H1 (cell line): ENCODE measurements at regions not wholly inside any gene's neighbourhood (a gene's known extent, or its start where the extent isn't known, plus 50 kb on each side); places are given as distances from the start of the nearest gene placed in this dataset.

Experiments
- BCL11A ChIP-seq, 2 experiments: IDR thresholded peaks; one replicate each; pipeline ENCODE4 v1.6.1; 2011; ENCODE audit warnings: low read depth in 2 of 2, low read length in 2 of 2, mild to moderate bottlenecking in 2 of 2
- EP300 ChIP-seq, 2 experiments: IDR thresholded peaks; 1 replicate in 1 of 2; 2 replicates in 1 of 2; pipeline ENCODE4 v1.6.1; 2011 to 2012; ENCODE audit warnings: low read depth in 2 of 2, low read length in 2 of 2, mild to moderate bottlenecking in 2 of 2, borderline replicate concordance in 1 of 2, inconsistent platforms in 1 of 2, moderate library complexity in 1 of 2
- KDM5A ChIP-seq: fragments of 200-600 bp; IDR thresholded peaks from 2 replicates; pipeline ENCODE4 v1.7.1; 2012; ENCODE audit warnings: mild to moderate bottlenecking, low read length, inconsistent platforms, mixed read lengths
- POLR2A ChIP-seq, 2 experiments: IDR thresholded peaks; 1 replicate in 1 of 2; 2 replicates in 1 of 2; pipeline ENCODE4 v1.6.1; 2011; ENCODE audit warnings: low read depth in 2 of 2, low read length in 2 of 2, mild to moderate bottlenecking in 2 of 2; ENCODE audit errors: control extremely low read depth in 1 of 2
- POLR2AphosphoS5 ChIP-seq: IDR thresholded peaks from 2 replicates; pipeline ENCODE4 v1.6.1; 2011; ENCODE audit warnings: low read depth, low read length
- RFX5 ChIP-seq: IDR thresholded peaks from 2 replicates; pipeline ENCODE4 v1.6.1; 2011; ENCODE audit warnings: low read depth, low read length, improper control_type of control experiment, borderline replicate concordance
- SAP30 ChIP-seq: fragments of 300-600 bp; sonication (generic); IDR thresholded peaks from 2 replicates; pipeline ENCODE4 v1.7.1; 2012; ENCODE audit warnings: low read length, moderate library complexity, mild to moderate bottlenecking, inconsistent platforms; ENCODE audit not compliant: insufficient read depth, insufficient replicate concordance
- SIN3A ChIP-seq, 2 experiments: IDR thresholded peaks in 1 of 2; conservative IDR thresholded peaks in 1 of 2; 2 replicates each; pipeline ENCODE4 v1.6.1; 2011 to 2012; ENCODE audit warnings: low read length in 2 of 2, improper control_type of control experiment in 1 of 2, low read depth in 1 of 2, mild to moderate bottlenecking in 1 of 2
- SP2 ChIP-seq: IDR thresholded peaks from 2 replicates; pipeline ENCODE4 v1.6.1; 2012; ENCODE audit warnings: mild to moderate bottlenecking, low read length, inconsistent platforms
- TF ChIP-seq, protein P1 (sequence below), 3 experiments: IDR thresholded peaks; 1 replicate in 2 of 3; 2 replicates in 1 of 3; pipeline versions ENCODE4 v1.5.1 to v1.6.1; 2011; ENCODE audit warnings: low read length in 3 of 3, mild to moderate bottlenecking in 3 of 3, inconsistent platforms in 2 of 3, low read depth in 1 of 3, moderate library complexity in 1 of 3; ENCODE audit not compliant: insufficient read depth in 1 of 3; ENCODE audit errors: control extremely low read depth in 1 of 3

DNA sequence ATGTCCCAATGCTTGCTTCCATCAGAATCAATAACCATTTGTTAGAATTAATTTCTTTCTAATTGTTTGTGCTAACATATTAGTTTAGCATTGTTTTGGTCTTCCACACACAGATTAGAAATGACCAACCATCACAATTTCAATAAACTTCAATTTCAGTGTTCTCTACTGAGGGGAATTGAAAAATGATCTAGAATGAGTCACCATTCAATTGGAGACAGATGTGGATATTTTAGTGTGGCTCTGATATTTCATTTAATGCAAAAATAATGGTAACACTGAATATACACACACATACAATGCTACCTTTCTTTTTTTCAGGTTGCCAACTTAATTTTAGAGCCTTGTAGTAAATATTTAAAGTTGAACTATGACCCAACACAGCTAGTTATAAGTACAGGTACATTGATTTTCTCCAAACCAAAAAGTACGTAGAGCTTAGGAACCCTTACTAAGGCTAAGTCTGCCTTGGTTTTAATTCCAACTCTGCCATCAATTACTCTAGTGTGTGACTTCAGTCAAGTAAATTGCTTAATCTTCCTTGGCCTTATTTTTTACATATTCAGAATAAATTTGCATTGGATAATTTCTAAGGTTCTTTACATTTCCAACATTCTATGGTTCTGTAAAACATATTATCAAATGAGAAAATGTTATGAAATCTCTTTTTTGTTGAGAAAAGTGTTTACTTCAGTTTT is 143.9 kb downstream of the DMRTA1 start:
- no peak for TF ChIP-seq BCL11A (IDR thresholded peaks at IDR 0.05; ENCODE audit: low read depth in 2 of 2, low read length in 2 of 2)
- TF ChIP-seq, protein P1, sequence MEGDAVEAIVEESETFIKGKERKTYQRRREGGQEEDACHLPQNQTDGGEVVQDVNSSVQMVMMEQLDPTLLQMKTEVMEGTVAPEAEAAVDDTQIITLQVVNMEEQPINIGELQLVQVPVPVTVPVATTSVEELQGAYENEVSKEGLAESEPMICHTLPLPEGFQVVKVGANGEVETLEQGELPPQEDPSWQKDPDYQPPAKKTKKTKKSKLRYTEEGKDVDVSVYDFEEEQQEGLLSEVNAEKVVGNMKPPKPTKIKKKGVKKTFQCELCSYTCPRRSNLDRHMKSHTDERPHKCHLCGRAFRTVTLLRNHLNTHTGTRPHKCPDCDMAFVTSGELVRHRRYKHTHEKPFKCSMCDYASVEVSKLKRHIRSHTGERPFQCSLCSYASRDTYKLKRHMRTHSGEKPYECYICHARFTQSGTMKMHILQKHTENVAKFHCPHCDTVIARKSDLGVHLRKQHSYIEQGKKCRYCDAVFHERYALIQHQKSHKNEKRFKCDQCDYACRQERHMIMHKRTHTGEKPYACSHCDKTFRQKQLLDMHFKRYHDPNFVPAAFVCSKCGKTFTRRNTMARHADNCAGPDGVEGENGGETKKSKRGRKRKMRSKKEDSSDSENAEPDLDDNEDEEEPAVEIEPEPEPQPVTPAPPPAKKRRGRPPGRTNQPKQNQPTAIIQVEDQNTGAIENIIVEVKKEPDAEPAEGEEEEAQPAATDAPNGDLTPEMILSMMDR (IDR thresholded peaks at IDR 0.05; ENCODE audit: control extremely low read depth in 1 of 3, insufficient read depth in 1 of 3, low read depth in 1 of 3, low read length in 3 of 3): no peak
- TF ChIP-seq SP2: no peak
- TF ChIP-seq EP300 (IDR thresholded peaks at IDR 0.05; ENCODE audit: borderline replicate concordance in 1 of 2, low read depth in 2 of 2, low read length in 2 of 2): no peak
- no peak for TF ChIP-seq SAP30
- no peak for TF ChIP-seq POLR2AphosphoS5
- TF ChIP-seq POLR2A (IDR thresholded peaks at IDR 0.05; ENCODE audit: control extremely low read depth in 1 of 2, low read depth in 2 of 2, low read length in 2 of 2): no peak
- TF ChIP-seq KDM5A: no peak
- no peak for TF ChIP-seq SIN3A (conservative IDR thresholded peaks at IDR 0.05 in 1 of 2, IDR thresholded peaks at IDR 0.05 in 1 of 2; ENCODE audit: low read depth in 1 of 2, low read length in 2 of 2)
- TF ChIP-seq RFX5: no peak
